Hindlimb muscle (tissue), 1 donor: ENCODE measurements at regions not wholly inside any gene's neighbourhood (a gene's known extent, or its start where the extent isn't known, plus 50 kb on each side); places are given as distances from the start of the nearest gene placed in this dataset.

Experiments used
- DNase-seq: peaks from one replicate; pipeline ENCODE4 v3.0.0-alpha.2; 2013

GRCh38 chr7:56291-56913 is 136.0 kb upstream of the FAM20C start:
- no peak for DNase-seq

- no peak for DNase-seq
Measured at GRCh38 chr7:57071-57470, 135.3 kb upstream of the FAM20C start.

DNA sequence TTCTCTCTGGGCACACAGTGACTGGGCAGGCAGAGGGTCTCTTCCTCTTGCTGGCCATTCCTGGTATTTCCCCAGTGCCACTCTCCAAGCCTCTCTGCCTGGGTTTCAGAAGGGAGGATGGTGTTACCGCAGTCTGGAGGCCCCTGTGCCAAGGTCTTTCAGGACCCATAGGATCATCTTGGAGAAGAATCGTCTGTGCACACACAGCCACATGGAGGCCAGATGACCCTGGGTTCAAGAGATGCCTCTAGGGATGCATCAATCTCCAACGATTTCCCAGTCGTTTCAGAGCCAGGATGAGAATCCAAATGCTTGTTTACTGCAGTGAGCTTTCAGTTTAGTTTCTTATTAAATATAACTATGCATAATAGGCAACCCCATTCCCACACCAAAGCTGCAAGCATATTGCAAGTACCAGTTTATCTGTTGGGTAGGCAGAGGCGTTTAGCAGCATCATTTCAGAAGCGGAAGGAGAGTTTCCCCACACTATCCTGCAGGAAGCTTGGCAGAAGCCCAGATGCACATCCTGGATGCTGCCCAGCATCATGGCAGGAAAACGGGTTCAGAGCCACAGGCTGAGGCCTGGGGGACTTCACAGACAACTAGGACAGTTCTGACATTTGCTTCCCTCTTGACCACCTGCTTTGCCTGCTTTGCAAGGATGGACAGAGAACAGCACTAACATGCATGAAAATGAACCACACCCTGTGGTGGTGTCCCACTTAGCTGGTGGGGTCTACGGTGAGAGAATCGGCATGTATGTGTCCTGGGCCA is 134.7 kb upstream of the FAM20C start:
- DNase-seq: no peak

GRCh38 chr7:58316-58715 is 134.1 kb upstream of the FAM20C start:
- no peak for DNase-seq

GRCh38 chr7:59079-60016 is 133.0 kb upstream of the FAM20C start:
- no peak for DNase-seq

DNA sequence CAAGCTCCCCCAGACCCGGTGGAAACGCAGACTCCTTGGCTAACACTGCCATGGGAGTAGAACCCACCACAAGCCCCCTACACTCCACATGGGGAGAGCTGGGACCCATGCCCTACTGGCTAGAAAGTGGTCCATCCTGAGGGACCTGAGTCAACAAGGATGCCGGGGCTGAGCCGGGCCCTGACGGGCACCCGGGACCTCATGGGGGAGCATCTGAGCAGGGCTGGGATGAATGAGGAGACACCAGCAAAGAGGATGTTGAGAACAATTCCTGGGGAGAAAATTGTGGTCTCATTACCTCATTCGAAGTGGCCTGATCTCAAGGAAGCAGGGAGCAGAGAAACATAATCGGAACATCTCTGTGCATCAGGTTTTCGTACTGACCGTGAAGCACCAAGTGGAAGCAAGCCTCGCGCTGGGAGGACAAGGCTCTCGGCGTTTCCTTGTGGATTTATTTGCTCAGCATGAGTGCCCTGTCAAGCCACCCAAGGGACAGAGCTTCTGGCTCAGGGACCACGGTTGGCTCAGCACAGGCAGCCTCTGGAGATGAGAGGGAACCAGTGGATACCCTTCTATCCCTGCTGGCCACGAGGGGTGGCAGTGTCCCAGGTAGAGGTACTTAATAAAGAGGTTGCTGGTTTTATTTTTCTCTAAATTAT is 132.2 kb upstream of the FAM20C start:
- no peak for DNase-seq

GRCh38 chr7:60706-61105 is 131.7 kb upstream of the FAM20C start:
- DNase-seq: no peak

DNA sequence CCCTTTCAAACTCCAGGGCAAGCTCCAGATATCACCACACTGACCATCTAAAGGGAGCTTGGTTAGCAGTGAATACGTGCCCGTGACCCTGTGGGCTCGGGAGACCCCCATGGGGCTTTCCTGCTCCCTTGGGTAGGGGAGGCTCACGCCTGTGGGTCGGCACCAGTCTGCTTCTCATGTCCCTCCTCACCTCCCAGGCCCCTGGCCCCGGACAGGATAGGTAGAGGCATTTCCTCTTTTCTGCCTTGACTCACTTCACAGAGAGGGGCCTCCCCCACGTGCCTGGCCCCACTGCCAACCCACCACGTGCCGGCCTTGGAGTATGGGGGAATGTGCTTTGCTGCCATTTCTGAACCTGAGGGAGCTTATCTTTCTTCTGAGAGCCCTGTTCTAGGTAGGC is 131.3 kb upstream of the FAM20C start:
- no peak for DNase-seq

DNA sequence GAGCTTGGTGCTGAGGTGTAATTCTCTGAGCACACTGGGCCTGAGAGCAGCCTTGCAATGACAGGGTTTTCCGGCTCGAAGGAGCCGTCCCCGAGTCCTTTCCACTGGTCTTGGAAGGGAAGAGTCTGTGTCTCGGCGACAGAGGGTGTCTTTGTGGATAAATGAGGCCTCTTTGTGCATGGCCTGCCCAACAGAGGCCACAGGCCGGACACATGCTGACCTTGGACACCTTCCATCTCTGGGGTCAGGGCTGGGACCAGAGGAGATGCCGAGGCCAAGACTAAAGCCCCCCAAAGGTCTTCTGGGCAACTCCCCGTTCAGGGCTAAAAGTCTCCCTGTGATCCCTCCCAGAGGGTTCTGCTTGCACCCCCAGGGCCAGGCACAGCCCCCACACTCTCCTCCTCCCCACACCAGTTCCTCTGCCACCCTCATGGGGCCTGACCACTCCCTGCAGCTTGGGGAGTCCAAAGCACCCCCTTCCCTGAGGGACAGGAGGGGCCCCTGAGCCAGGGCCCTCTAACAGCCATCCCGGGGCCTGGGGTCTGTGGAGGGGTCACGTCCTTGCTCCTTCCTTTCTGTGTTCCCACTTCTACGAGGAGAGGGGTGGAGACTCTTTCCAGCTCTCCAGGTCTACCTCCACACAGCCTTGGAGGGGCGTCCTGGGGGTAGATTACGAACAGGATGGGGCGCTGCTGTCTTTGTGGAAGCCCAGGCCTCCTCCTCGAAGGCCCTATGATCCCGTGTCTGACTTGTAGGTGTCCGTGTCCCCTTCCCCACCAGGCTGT is 130.6 kb upstream of the FAM20C start:
- DNase-seq: no peak

- no peak for DNase-seq
Measured at GRCh38 chr7:62361-63116, 129.8 kb upstream of the FAM20C start.

DNA sequence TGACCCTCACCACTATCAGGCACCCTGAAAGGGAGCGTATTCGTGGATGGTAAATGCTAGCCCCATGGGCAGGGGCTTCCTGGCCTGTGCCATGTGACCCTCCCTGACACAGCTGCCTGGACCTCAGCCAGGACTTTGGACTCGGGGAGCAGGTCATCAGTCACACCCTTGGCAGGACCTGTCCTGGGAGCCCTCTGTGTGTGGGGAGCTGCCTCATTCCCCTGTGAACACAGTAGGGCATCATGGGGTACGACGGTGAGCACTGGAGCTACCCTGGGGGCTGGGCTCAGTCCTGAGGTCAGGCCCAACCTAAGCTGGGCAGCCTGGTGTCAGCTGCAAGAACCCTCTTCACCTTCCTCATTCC is 129.3 kb upstream of the FAM20C start:
- DNase-seq: no peak

- DNase-seq: no peak
Measured at GRCh38 chr7:63521-64021, 128.8 kb upstream of the FAM20C start.

GRCh38 chr7:64098-64915 is 128.1 kb upstream of the FAM20C start:
- DNase-seq: peak; percentile 72

GRCh38 chr7:64916-65341 is 127.4 kb upstream of the FAM20C start:
- DNase-seq: no peak

DNA sequence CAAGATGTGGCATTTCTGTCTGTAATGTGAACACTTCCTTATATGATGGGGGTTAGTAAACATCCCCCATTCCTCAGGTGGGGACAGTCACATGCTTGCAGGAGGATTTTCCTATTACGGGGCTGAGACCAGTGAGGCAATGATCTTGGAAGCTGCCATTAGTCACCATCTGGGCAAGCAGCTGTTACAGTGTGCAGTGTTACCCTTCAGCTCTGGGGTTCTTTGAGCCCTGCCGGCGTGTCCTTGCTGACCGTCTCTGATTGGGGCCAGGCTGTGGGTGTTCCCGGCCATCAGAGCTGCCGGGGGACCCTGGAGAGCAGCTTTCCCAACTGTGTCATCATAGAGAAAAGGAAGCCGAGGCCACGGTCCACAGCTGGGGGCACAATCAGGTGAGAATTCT is 126.8 kb upstream of the FAM20C start:
- DNase-seq: no peak

DNA sequence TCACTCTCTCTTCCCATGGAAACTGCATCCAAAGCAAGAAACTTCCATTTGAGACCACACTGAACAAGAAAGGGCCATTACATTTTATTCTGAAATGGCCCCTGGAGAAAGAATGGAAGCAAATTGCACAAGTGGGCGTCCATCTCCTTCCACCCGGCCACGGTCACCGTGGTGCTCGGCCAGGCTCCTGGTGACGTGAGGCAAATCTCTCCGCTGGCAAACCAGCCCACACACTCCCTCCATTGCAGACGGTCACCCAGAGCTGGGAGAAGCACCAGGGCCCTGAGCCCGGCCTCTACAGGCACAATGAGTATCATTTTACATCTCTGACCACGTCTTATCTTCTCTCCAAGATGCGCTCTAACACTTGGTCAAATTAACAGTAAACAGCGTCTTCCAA is 126.1 kb upstream of the FAM20C start:
- DNase-seq: no peak

GRCh38 chr7:66741-67140 is 125.6 kb upstream of the FAM20C start:
- DNase-seq: no peak

DNA sequence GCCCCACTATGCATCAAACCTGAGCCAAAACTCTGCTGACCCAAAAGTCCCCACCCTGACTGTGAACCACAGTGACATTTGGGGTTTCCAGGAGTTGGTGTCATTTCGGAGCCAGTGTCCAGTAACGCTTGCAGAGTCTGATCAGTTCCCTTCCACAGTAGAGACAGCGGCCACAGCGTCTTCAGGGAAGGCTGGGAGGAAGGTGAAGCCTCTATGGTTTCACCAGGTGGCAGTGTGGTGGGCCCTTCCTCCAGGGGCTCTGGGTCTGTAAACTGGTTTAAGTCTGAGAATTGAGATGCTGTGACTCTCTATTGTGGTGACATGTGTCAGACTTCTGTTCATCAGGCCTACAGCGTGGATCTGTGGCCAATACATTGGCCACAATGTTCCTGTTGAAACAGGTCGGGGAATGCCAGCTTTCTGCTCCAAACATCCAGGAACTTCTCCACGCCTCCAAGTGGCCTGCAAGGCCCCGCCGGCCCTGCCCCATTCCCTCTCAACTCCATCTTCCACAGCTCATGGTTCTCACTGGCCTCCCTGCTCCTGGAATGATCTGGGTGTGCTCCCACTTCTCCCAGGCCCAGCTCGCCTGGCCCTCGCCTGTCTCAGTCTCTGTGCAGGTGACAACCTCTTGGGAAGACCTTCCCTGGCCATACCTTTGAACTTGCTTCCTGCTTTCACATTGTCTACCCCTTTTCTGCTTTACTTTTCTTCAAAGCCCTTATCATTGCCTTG is 124.5 kb upstream of the FAM20C start:
- DNase-seq: no peak

GRCh38 chr7:68629-69028 is 123.7 kb upstream of the FAM20C start:
- DNase-seq: no peak
